B cell (primary cell): ENCODE measurements at regions not wholly inside any gene's neighbourhood (a gene's known extent, or its start where the extent isn't known, plus 50 kb on each side); places are given as distances from the start of the nearest gene placed in this dataset.

Source experiments
- ATAC-seq: fragments of 200-7000 bp; cut with Tn5 transposase; one replicate; pipeline ENCODE4 v1.10.0; 2021; ENCODE audit warnings: low read depth, mild to moderate bottlenecking, moderate number of reproducible peaks, moderate library complexity
- CTCF ChIA-PET: fragments of 350-600 bp; sonication (Branson Sonifier 250); formaldehyde crosslinking; loops from one replicate; lab custom pipeline; 2021; ENCODE audit warnings: antibody characterized with exemption, inconsistent platforms; lab: Charles Lee
- POLR2A ChIA-PET: fragments of 350-600 bp; sonication (Branson Sonifier 250); formaldehyde crosslinking; loops from one replicate; lab custom pipeline; 2021; ENCODE audit warnings: antibody characterized with exemption; lab: Charles Lee
- DNase-seq: peaks from one replicate; pipeline ENCODE4 v3.0.0; 2013
- H2AFZ ChIP-seq: 2 replicates; pipeline ENCODE4 v1.6.1; 2012; ENCODE audit warnings: mild to moderate bottlenecking, low read depth, low read length; ENCODE audit not compliant: insufficient read depth, poor library complexity, severe bottlenecking
- H3K27ac ChIP-seq, 2 donors: 1 replicate in 1 of 2; 2 replicates in 1 of 2; pipeline ENCODE4 v1.5.1; 2012 to 2013; ENCODE audit warnings: low read length in 2 of 2, mild to moderate bottlenecking in 2 of 2, moderate library complexity in 1 of 2
- H3K27me3 ChIP-seq, 4 experiments: fragments of 200-600 bp in 1 of 4; sonication (generic) in 1 of 4; replicated peaks in 1 of 4; 1 replicate in 2 of 4; 2 replicates in 2 of 4; pipeline versions ENCODE4 v1.6.1 to v1.7.0; 2013 to 2016; ENCODE audit warnings: low read length in 3 of 4, mild to moderate bottlenecking in 2 of 4, mixed read lengths in 1 of 4, moderate library complexity in 1 of 4; ENCODE audit not compliant: insufficient read depth in 4 of 4, control insufficient read depth in 3 of 4; ENCODE audit errors: control extremely low read depth in 1 of 4
- H3K36me3 ChIP-seq, 2 experiments: replicated peaks in 1 of 2; 1 replicate in 1 of 2; 2 replicates in 1 of 2; pipeline versions ENCODE4 v1.6.1 to v1.7.1; 2013; ENCODE audit warnings: low read length in 1 of 2; ENCODE audit not compliant: insufficient read depth in 2 of 2, control insufficient read depth in 1 of 2; ENCODE audit errors: control extremely low read depth in 1 of 2, extremely low read depth in 1 of 2
- H3K4me1 ChIP-seq, 2 donors: fragments of 200-600 bp in 1 of 2; sonication (generic) in 1 of 2; 1 replicate in 1 of 2; 2 replicates in 1 of 2; pipeline versions ENCODE4 v1.5.1 to v1.6.1; 2013 to 2017; ENCODE audit warnings: low read length in 2 of 2; ENCODE audit not compliant: control insufficient read depth in 2 of 2, insufficient read depth in 2 of 2
- H3K4me2 ChIP-seq: replicated peaks from 2 replicates; pipeline ENCODE3; 2012; ENCODE audit warnings: mild to moderate bottlenecking, low read depth, low read length; ENCODE audit not compliant: poor library complexity, severe bottlenecking
- H3K4me3 ChIP-seq, 5 experiments: fragments of 200-600 bp in 1 of 5; sonication (generic) in 1 of 5; 1 replicate in 3 of 5; 2 replicates in 2 of 5; pipeline versions ENCODE4 v1.5.1 to v1.7.0; 2011 to 2016; ENCODE audit warnings: low read length in 4 of 5, mild to moderate bottlenecking in 4 of 5, low read depth in 2 of 5, control low read depth in 1 of 5, moderate library complexity in 1 of 5; ENCODE audit not compliant: insufficient read depth in 1 of 5; ENCODE audit errors: control extremely low read depth in 1 of 5, extremely low read depth in 1 of 5
- H3K79me2 ChIP-seq: fragments of 200-600 bp; sonication (generic); one replicate; pipeline ENCODE4 v1.6.0; 2016; ENCODE audit warnings: low read length; ENCODE audit not compliant: control insufficient read depth, insufficient read depth
- H3K9ac ChIP-seq: fragments of 200-600 bp; sonication (generic); 2 replicates; pipeline ENCODE4 v1.6.1; 2017; ENCODE audit warnings: mild to moderate bottlenecking, low read length, moderate library complexity
- H3K9me3 ChIP-seq, 3 donors: one replicate each; pipeline versions ENCODE4 v1.6.1 to v1.7.1; 2013; ENCODE audit warnings: low read length in 2 of 3; ENCODE audit not compliant: control insufficient read depth in 2 of 3, insufficient read depth in 1 of 3; ENCODE audit errors: control extremely low read depth in 1 of 3
- H4K20me1 ChIP-seq: 2 replicates; pipeline ENCODE4 v1.6.0; 2012; ENCODE audit warnings: mild to moderate bottlenecking, low read length; ENCODE audit not compliant: insufficient read depth, control insufficient read depth, poor library complexity, severe bottlenecking
- H3K27ac Mint-ChIP-seq: one replicate; pipeline ENCODE4 v1.8.0; 2021; ENCODE audit warnings: mixed read lengths
- H3K27me3 Mint-ChIP-seq: one replicate; pipeline ENCODE4 v1.8.0; 2021; ENCODE audit warnings: mixed read lengths
- H3K4me1 Mint-ChIP-seq: one replicate; pipeline ENCODE4 v1.8.0; 2021; ENCODE audit warnings: mixed read lengths
- H3K4me3 Mint-ChIP-seq: one replicate; pipeline ENCODE4 v1.8.0; 2021; ENCODE audit warnings: mixed read lengths
- H3K9me3 Mint-ChIP-seq: one replicate; pipeline ENCODE4 v1.8.0; 2022; ENCODE audit warnings: mixed read lengths; ENCODE audit not compliant: insufficient read depth
- CTCF ChIP-seq: fragments of 200-600 bp; IDR thresholded peaks from one replicate; pipeline ENCODE4 v1.8.0; 2022; ENCODE audit warnings: antibody characterized with exemption, mild to moderate bottlenecking
- EZH2 ChIP-seq: IDR thresholded peaks from 2 replicates; pipeline ENCODE4 v1.6.1; 2012; ENCODE audit warnings: borderline replicate concordance, low read depth, mild to moderate bottlenecking, moderate library complexity, low read length; ENCODE audit not compliant: insufficient read depth, poor library complexity, severe bottlenecking
- WGBS: methylation state at CpG from one replicate; pipeline ENCODE4 v1.1.5; 2013; ENCODE audit warnings: missing lambda C conversion rate; ENCODE audit not compliant: insufficient coverage; 5-methylcytosine and 5-hydroxymethylcytosine counted together
- intact Hi-C: fragments of 100-400 bp; cut with micrococcal nuclease; formaldehyde crosslinking; loops from one replicate; pipeline ENCODE4 v1.10.0; 2022

- no peaks in the 10 kb centered on the region for H4K20me1 ChIP-seq
- no peak overlapping the region for H3K9ac ChIP-seq
- no peak overlapping the region for H3K4me2 ChIP-seq
- H3K79me2 ChIP-seq: no peaks in the 10 kb centered on the region
- H3K4me3 Mint-ChIP-seq: no peak overlapping the region
- H2AFZ ChIP-seq: no peak overlapping the region
- H3K27me3 ChIP-seq: no peaks in the 10 kb centered on the region
- ATAC-seq: no peak
- H3K36me3 ChIP-seq: no peaks in the 10 kb centered on the region
- WGBS: 94% methylated on average over 2 of the region's 3 CpGs
- H3K9me3 ChIP-seq: peaks cover 0 to 1% (median 0%) of the 10 kb centered on the region in 3 donors
- H3K27ac ChIP-seq: no peak overlapping the region
- no peaks in the 10 kb centered on the region for H3K4me1 ChIP-seq
- DNase-seq: no peak
- POLR2A ChIA-PET: no interaction called here
- intact Hi-C loops: no loop called here
- H3K27ac Mint-ChIP-seq: no peak overlapping the region
- H3K4me1 Mint-ChIP-seq: no peaks in the 10 kb centered on the region
- CTCF ChIA-PET: no interaction called here
- TF ChIP-seq EZH2 (no peak), CTCF (no peak)
- no peaks in the 10 kb centered on the region for H3K27me3 Mint-ChIP-seq
- H3K4me3 ChIP-seq: no peak overlapping the region
- peaks cover 7% of the 10 kb centered on the region for H3K9me3 Mint-ChIP-seq
Measured at GRCh38 chr12:61523276-61523992, 736.8 kb upstream of the USP15 start.

DNA sequence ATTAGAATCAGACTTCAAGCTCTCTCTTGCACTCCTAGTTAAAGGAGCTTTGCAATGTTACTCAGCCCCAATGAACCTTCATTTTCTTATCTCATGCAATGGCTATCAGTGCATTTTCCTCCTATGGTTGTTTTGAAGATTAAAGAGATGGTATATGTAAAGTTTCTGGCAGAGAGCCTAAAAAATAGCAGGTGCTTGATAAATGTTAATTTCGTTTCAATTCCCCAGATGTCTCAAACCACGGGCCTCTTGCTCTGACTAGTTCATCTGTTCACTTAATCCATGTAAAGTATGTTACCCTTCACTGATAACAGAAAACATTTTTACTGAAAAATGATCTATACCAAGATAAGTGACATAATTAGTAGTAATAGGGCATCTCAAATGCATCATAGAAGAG, 735.4 kb upstream of the USP15 start:
- POLR2A ChIA-PET: no interaction called here
- Histone ChIP-seq H3K4me2 (no peak overlapping the region), H3K79me2 (no peaks in the 10 kb centered on the region), H2AFZ (no peak overlapping the region), H3K27me3 (no peaks in the 10 kb centered on the region), H3K9me3 (peaks cover 0 to 1% (median 0%) of the 10 kb centered on the region in 3 donors), H3K9ac (no peak overlapping the region), H4K20me1 (no peaks in the 10 kb centered on the region), H3K27ac (no peak overlapping the region), H3K4me1 (no peaks in the 10 kb centered on the region), H3K4me3 (no peak overlapping the region), H3K36me3 (no peaks in the 10 kb centered on the region)
- no peak overlapping the region for H3K27ac Mint-ChIP-seq
- DNase-seq (no peak), ATAC-seq (no peak)
- H3K4me1 Mint-ChIP-seq: no peaks in the 10 kb centered on the region
- WGBS: no CpG with 5 or more reads among the region's 2 CpGs
- no peak for TF ChIP-seq EZH2
- no peak for TF ChIP-seq CTCF
- no peak overlapping the region for H3K4me3 Mint-ChIP-seq
- CTCF ChIA-PET: no interaction called here
- intact Hi-C loops: no loop called here
- no peaks in the 10 kb centered on the region for H3K27me3 Mint-ChIP-seq
- H3K9me3 Mint-ChIP-seq: peaks cover 7% of the 10 kb centered on the region
